Nephron progenitor cell (in vitro differentiated cells): ENCODE measurements at regions not wholly inside any gene's neighbourhood (a gene's known extent, or its start where the extent isn't known, plus 50 kb on each side); places are given as distances from the start of the nearest gene placed in this dataset.

Experiments used
- DNase-seq: peaks from one replicate; pipeline ENCODE4 v3.0.0; 2021
- H3K27ac Mint-ChIP-seq: 2 replicates; pipeline ENCODE4 v1.8.0; 2021; ENCODE audit warnings: mild to moderate bottlenecking, moderate library complexity, mixed read lengths
- H3K27me3 Mint-ChIP-seq: 2 replicates; pipeline ENCODE4 v1.8.0; 2021; ENCODE audit warnings: mild to moderate bottlenecking, low read depth, mixed read lengths; ENCODE audit not compliant: poor library complexity
- H3K36me3 Mint-ChIP-seq: 2 replicates; pipeline ENCODE4 v1.8.0; 2021; ENCODE audit warnings: low read depth, mixed read lengths
- H3K4me1 Mint-ChIP-seq: 2 replicates; pipeline ENCODE4 v1.8.0; 2021; ENCODE audit warnings: mixed read lengths
- H3K4me3 Mint-ChIP-seq: 2 replicates; pipeline ENCODE4 v1.8.0; 2021; ENCODE audit warnings: mild to moderate bottlenecking, moderate library complexity, mixed read lengths
- H3K9me3 Mint-ChIP-seq: 2 replicates; pipeline ENCODE4 v1.8.0; 2021; ENCODE audit warnings: mild to moderate bottlenecking, moderate library complexity, mixed read lengths
- TF ChIP-seq, protein P1 (sequence below): fragments of 200-600 bp; sonication (generic); IDR thresholded peaks from 2 replicates; pipeline ENCODE4 v1.5.0; 2021; ENCODE audit warnings: antibody characterized with exemption

DNA sequence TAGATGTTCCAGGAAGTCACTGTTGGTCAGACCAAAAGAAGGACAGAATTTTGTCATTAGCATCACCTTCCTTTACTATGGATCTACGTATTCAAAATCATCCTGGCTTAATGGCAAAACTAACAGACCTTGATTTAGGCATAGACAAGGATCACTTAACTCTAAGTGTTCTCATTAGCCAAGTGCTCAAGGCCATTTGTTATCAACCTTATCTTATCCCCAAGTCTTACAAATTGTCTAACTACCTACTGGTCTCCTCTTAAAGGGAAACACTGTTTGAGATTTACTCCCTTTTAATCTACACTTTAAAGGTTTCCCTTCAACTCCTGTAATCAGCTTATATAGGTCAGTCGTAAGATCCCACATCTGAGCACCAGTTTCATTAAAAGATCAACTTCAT lies 1197.5 kb upstream of the C9orf72 start:
- Mint-ChIP-seq H3K36me3 (no peaks in the 10 kb centered on the region), H3K4me3 (no peak overlapping the region)

DNA sequence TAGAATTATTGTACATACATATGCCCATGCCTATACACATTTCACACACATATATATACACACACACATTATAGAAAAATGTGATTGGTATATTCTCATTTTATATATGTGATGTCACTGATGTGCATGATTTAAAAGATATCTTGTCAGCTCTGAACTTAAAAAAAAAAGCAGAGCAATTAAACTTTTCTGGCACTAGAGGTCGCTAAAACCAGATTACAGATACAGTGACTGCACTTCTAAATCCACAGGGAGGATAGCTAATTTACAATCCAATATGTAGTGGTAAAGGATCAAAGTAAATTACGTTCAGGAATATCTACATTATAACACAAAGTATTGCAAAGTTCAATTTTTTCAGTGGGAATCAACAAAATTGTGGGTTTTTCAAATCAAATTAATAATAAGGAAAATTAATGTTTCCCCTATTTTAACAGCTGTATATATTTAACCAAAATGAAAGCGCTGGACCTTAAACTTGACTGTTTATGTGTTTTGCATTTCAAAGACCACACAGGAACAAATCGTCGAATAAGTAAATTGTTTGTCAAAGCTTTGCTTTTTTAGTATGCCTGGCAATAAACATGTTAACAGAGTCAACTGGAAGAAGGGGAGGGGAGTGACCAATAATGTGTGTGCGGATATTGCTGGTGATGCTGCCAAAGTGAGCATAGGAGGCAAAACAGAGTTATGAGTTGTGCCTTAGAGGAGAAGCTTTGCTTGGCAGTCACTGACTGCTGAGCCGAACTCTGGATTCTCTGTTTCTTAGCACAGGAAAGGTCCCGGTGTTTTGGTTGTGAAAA lies 1201.4 kb upstream of the C9orf72 start:
- DNase-seq: no peak
- Mint-ChIP-seq H3K9me3 (no peaks in the 10 kb centered on the region), H3K27me3 (peaks cover 7% of the 10 kb centered on the region), H3K36me3 (no peaks in the 10 kb centered on the region), H3K4me3 (no peak overlapping the region), H3K4me1 (no peaks in the 10 kb centered on the region), H3K27ac (no peak overlapping the region)
- TF ChIP-seq, protein P1, sequence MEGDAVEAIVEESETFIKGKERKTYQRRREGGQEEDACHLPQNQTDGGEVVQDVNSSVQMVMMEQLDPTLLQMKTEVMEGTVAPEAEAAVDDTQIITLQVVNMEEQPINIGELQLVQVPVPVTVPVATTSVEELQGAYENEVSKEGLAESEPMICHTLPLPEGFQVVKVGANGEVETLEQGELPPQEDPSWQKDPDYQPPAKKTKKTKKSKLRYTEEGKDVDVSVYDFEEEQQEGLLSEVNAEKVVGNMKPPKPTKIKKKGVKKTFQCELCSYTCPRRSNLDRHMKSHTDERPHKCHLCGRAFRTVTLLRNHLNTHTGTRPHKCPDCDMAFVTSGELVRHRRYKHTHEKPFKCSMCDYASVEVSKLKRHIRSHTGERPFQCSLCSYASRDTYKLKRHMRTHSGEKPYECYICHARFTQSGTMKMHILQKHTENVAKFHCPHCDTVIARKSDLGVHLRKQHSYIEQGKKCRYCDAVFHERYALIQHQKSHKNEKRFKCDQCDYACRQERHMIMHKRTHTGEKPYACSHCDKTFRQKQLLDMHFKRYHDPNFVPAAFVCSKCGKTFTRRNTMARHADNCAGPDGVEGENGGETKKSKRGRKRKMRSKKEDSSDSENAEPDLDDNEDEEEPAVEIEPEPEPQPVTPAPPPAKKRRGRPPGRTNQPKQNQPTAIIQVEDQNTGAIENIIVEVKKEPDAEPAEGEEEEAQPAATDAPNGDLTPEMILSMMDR: peak; percentile 73

More for the DNA sequence above, 1197.5 kb upstream of the C9orf72 start:
- Mint-ChIP-seq H3K9me3 (no peaks in the 10 kb centered on the region), H3K27ac (no peak overlapping the region), H3K4me1 (no peaks in the 10 kb centered on the region), H3K27me3 (peaks cover 3% of the 10 kb centered on the region)
- DNase-seq: no peak
- TF ChIP-seq, protein P1: no peak

DNA sequence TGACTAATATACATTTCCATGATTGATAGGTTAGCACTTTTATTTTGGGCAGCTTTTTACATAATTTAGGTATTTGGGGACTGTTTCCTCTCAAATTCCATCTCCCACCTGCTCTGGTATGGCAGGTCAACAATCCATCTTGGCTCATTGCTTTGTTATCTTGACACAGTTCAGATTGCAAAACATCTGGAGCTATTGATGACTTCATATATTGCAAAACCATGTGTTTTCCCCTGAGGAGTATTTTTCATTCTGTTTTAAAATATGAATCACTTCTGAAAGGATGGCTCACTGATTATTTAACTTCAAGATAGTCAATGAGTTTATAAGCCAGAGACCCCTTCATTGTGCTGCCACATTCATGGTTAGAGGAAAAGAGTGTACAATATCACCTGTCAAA lies 1206.0 kb upstream of the C9orf72 start:
- no peak for DNase-seq
- Mint-ChIP-seq H3K4me1 (no peaks in the 10 kb centered on the region), H3K9me3 (no peaks in the 10 kb centered on the region), H3K4me3 (no peak overlapping the region), H3K27me3 (peaks cover 4% of the 10 kb centered on the region), H3K36me3 (no peaks in the 10 kb centered on the region), H3K27ac (no peak overlapping the region)
- TF ChIP-seq, protein P1: no peak

DNA sequence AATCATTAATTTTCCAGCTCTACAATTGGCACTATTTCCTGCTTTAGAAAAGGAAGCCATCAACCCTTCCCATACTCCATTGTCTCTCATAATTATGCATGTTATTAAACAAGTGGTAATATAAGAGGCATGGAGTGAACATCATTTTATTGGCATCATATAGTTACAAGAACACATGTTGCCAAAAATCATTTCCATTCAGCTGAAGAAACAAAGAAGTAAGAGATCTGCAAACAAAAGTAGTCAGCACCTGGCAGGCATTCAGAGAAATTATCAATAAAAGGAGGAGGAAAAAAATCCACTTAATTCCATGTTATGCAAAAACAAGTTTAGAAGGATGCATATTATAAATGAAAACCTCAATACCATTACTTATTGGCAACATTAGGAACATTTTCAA lies 1208.2 kb upstream of the C9orf72 start:
- no peak for DNase-seq
- H3K36me3 Mint-ChIP-seq: no peaks in the 10 kb centered on the region
- H3K9me3 Mint-ChIP-seq: no peaks in the 10 kb centered on the region
- peaks cover 4% of the 10 kb centered on the region for H3K27me3 Mint-ChIP-seq
- H3K4me1 Mint-ChIP-seq: no peaks in the 10 kb centered on the region
- no peak overlapping the region for H3K27ac Mint-ChIP-seq
- H3K4me3 Mint-ChIP-seq: no peak overlapping the region
- TF ChIP-seq, protein P1: no peak

DNA sequence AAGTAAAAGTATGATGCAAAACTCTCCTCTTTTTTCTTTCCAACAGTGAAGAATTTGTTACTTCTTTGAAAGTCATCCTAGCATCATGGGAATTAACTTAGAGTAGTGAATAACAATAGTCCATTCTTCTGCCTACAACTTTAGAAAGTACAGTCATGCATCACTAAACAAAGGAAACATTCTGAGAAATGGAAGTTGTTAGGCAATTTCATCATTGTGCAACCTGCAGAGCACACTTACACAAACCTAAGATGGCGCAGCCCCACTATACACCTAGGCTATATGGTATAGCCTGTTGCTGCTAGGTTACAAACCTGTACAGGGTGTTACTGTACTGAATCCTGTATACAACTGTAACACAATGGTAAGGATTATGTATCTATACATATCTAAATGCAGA lies 1209.3 kb upstream of the C9orf72 start:
- no peaks in the 10 kb centered on the region for H3K36me3 Mint-ChIP-seq
- DNase-seq: no peak
- TF ChIP-seq, protein P1: no peak
- no peak overlapping the region for H3K4me3 Mint-ChIP-seq
- H3K27me3 Mint-ChIP-seq: no peaks in the 10 kb centered on the region
- H3K4me1 Mint-ChIP-seq: no peaks in the 10 kb centered on the region
- H3K9me3 Mint-ChIP-seq: no peaks in the 10 kb centered on the region
- H3K27ac Mint-ChIP-seq: no peak overlapping the region

DNA sequence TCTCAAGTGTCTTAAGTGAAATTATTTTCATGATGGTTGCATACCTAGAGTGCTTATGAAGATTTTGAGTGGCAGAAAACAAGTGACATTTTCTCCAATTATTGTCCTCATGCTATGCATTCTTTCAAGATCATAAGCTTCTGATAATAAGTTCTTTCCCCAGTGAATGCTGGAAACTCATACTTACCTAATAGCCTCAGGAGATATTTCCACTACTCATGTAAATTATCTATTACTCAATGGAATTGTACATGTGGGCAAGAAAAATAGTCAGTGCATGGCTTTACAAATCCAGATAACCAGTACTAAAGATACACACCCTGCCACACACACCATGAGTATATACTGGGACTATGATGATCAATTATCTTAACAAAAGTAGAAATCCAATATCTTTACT lies 1219.4 kb upstream of the C9orf72 start:
- Mint-ChIP-seq H3K9me3 (no peaks in the 10 kb centered on the region), H3K27ac (no peak overlapping the region), H3K4me1 (no peaks in the 10 kb centered on the region), H3K36me3 (no peaks in the 10 kb centered on the region), H3K4me3 (no peak overlapping the region), H3K27me3 (no peaks in the 10 kb centered on the region)
- DNase-seq: no peak
- TF ChIP-seq, protein P1: no peak
